ENCODE measurements at regions not wholly inside any gene's neighbourhood (a gene's known extent, or its start where the extent isn't known, plus 50 kb on each side); places are given as distances from the start of the nearest gene placed in this dataset.

- H2BK120ac ChIP-seq (ENCODE audit: low read depth, low read length): no peak overlapping the region
- no peak overlapping the region for H2BK12ac ChIP-seq (ENCODE audit: low read length)
- H3K27me3 ChIP-seq (ENCODE audit: control insufficient read depth in 3 of 3, insufficient read depth in 3 of 3, low read depth in 1 of 3, low read length in 3 of 3): no peaks in the 10 kb centered on the region
- H3K9me3 ChIP-seq (replicated peaks in 1 of 2; ENCODE audit: control insufficient read depth in 2 of 2, insufficient read depth in 1 of 2, low read depth in 1 of 2, low read length in 2 of 2): peaks cover 0 to 2% of the 10 kb centered on the region in 2 donors
- no peak overlapping the region for H3K4me3 ChIP-seq (ENCODE audit: low read length in 2 of 2)
- H3K36me3 ChIP-seq (replicated peaks in 1 of 2; ENCODE audit: control insufficient read depth in 2 of 2, insufficient read depth in 2 of 2, low read length in 2 of 2): no peaks in the 10 kb centered on the region
- no peak overlapping the region for H3K18ac ChIP-seq (ENCODE audit: low read length)
- H3K4me2 ChIP-seq (ENCODE audit: insufficient read depth, low read length, poor library complexity, severe bottlenecking): no peak overlapping the region
- H2BK15ac ChIP-seq (ENCODE audit: low read length): no peak overlapping the region
- H2AK5ac ChIP-seq (ENCODE audit: low read depth, low read length): no peak overlapping the region
- no peak overlapping the region for H2BK5ac ChIP-seq (ENCODE audit: low read length)
- no peak overlapping the region for H3K14ac ChIP-seq (ENCODE audit: low read length)
- peak overlapping the region; percentile 35 for H2AFZ ChIP-seq (ENCODE audit: low read length)
- no CpG with 5 or more reads among the region's 8 CpGs for WGBS, 2 donors (ENCODE audit: extremely low coverage in 2 of 2, insufficient read length in 2 of 2, insufficient replicate concordance in 1 of 2)
- DNase-seq (ENCODE audit: low spot score): no peak
- no peak overlapping the region for H3K27ac ChIP-seq (replicated peaks; ENCODE audit: low read length)
- no peaks in the 10 kb centered on the region for H3K79me1 ChIP-seq (ENCODE audit: low read depth, low read length)
- H3K4me1 ChIP-seq (ENCODE audit: control insufficient read depth in 2 of 2, insufficient read depth in 1 of 2, low read depth in 1 of 2, low read length in 2 of 2): peaks cover 0 to 6% of the 10 kb centered on the region in 2 donors
- H3K9ac ChIP-seq (ENCODE audit: low read depth, low read length, poor library complexity): no peak overlapping the region
- no peak overlapping the region for H4K91ac ChIP-seq (ENCODE audit: low read depth, low read length, poor library complexity)
- H4K8ac ChIP-seq (ENCODE audit: low read depth, low read length): no peak overlapping the region
- no peak overlapping the region for H3K23ac ChIP-seq (ENCODE audit: low read depth, low read length, poor library complexity)
- no peak overlapping the region for H3K4ac ChIP-seq (ENCODE audit: low read length)
Observed at GRCh38 chr17:77649717-77650211, 308.7 kb upstream of the TNRC6C start.

GRCh38 chr17:77651988-77652387, 306.5 kb upstream of the TNRC6C start:
- Histone ChIP-seq H3K27ac (replicated peaks; ENCODE audit: low read length) (no peak overlapping the region), H3K23ac (ENCODE audit: low read depth, low read length, poor library complexity) (no peak overlapping the region), H3K27me3 (ENCODE audit: control insufficient read depth in 3 of 3, insufficient read depth in 3 of 3, low read depth in 1 of 3, low read length in 3 of 3) (no peaks in the 10 kb centered on the region), H4K8ac (ENCODE audit: low read depth, low read length) (no peak overlapping the region), H3K9me3 (replicated peaks in 1 of 2; ENCODE audit: control insufficient read depth in 2 of 2, insufficient read depth in 1 of 2, low read depth in 1 of 2, low read length in 2 of 2) (peaks cover 0 to 2% of the 10 kb centered on the region in 2 donors), H3K36me3 (replicated peaks in 1 of 2; ENCODE audit: control insufficient read depth in 2 of 2, insufficient read depth in 2 of 2, low read length in 2 of 2) (no peaks in the 10 kb centered on the region), H3K9ac (ENCODE audit: low read depth, low read length, poor library complexity) (no peak overlapping the region), H3K18ac (ENCODE audit: low read length) (no peak overlapping the region), H2BK15ac (ENCODE audit: low read length) (no peak overlapping the region), H3K4me1 (ENCODE audit: control insufficient read depth in 2 of 2, insufficient read depth in 1 of 2, low read depth in 1 of 2, low read length in 2 of 2) (no peaks in the 10 kb centered on the region), H3K14ac (ENCODE audit: low read length) (no peak overlapping the region), H2AFZ (ENCODE audit: low read length) (no peak overlapping the region), H3K4me2 (ENCODE audit: insufficient read depth, low read length, poor library complexity, severe bottlenecking) (no peak overlapping the region), H2AK5ac (ENCODE audit: low read depth, low read length) (no peak overlapping the region), H2BK12ac (ENCODE audit: low read length) (no peak overlapping the region), H3K79me1 (ENCODE audit: low read depth, low read length) (no peaks in the 10 kb centered on the region), H3K4me3 (ENCODE audit: low read length in 2 of 2) (no peak overlapping the region), H2BK5ac (ENCODE audit: low read length) (no peak overlapping the region), H3K4ac (ENCODE audit: low read length) (no peak overlapping the region), H2BK120ac (ENCODE audit: low read depth, low read length) (no peak overlapping the region), H4K91ac (ENCODE audit: low read depth, low read length, poor library complexity) (no peak overlapping the region)
- no peak for DNase-seq (ENCODE audit: low spot score)
- WGBS, 2 donors (ENCODE audit: extremely low coverage in 2 of 2, insufficient read length in 2 of 2, insufficient replicate concordance in 1 of 2): no CpG with 5 or more reads among the region's 4 CpGs

DNA sequence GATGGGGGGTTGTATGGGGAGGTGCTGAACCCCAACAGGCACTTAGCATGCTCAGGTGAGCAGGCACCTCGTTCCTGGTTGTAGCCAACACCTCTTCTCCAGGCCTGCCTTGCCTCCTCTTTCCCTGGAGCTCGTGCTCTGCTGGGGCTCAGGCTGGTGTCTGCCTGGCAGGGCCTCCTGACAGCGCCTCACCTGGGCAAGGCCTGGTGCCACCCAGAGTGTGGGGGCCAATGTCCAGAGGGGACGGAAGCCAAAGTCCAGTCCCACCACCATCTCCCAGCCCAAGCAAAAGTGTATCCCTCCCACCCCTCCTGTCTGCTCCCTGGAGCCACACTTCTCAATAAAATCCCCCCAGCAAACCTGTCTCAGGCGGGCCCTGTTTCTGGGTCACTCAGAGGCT, 304.2 kb upstream of the TNRC6C start:
- Histone ChIP-seq H3K9me3 (replicated peaks in 1 of 2; ENCODE audit: control insufficient read depth in 2 of 2, insufficient read depth in 1 of 2, low read depth in 1 of 2, low read length in 2 of 2) (peaks cover 0 to 2% of the 10 kb centered on the region in 2 donors), H2BK12ac (ENCODE audit: low read length) (no peak overlapping the region), H3K4me3 (ENCODE audit: low read length in 2 of 2) (no peak overlapping the region), H2AK5ac (ENCODE audit: low read depth, low read length) (no peak overlapping the region), H3K9ac (ENCODE audit: low read depth, low read length, poor library complexity) (no peak overlapping the region), H2BK15ac (ENCODE audit: low read length) (no peak overlapping the region), H3K27ac (replicated peaks; ENCODE audit: low read length) (no peak overlapping the region), H3K14ac (ENCODE audit: low read length) (no peak overlapping the region), H3K23ac (ENCODE audit: low read depth, low read length, poor library complexity) (no peak overlapping the region), H3K36me3 (replicated peaks in 1 of 2; ENCODE audit: control insufficient read depth in 2 of 2, insufficient read depth in 2 of 2, low read length in 2 of 2) (no peaks in the 10 kb centered on the region), H2BK5ac (ENCODE audit: low read length) (no peak overlapping the region), H3K4me2 (ENCODE audit: insufficient read depth, low read length, poor library complexity, severe bottlenecking) (no peak overlapping the region), H3K18ac (ENCODE audit: low read length) (no peak overlapping the region), H4K91ac (ENCODE audit: low read depth, low read length, poor library complexity) (no peak overlapping the region), H3K4me1 (ENCODE audit: control insufficient read depth in 2 of 2, insufficient read depth in 1 of 2, low read depth in 1 of 2, low read length in 2 of 2) (no peaks in the 10 kb centered on the region), H2BK120ac (ENCODE audit: low read depth, low read length) (no peak overlapping the region), H3K79me1 (ENCODE audit: low read depth, low read length) (no peaks in the 10 kb centered on the region), H3K4ac (ENCODE audit: low read length) (no peak overlapping the region), H3K27me3 (ENCODE audit: control insufficient read depth in 3 of 3, insufficient read depth in 3 of 3, low read depth in 1 of 3, low read length in 3 of 3) (no peaks in the 10 kb centered on the region), H2AFZ (ENCODE audit: low read length) (no peak overlapping the region), H4K8ac (ENCODE audit: low read depth, low read length) (no peak overlapping the region)
- DNase-seq (ENCODE audit: low spot score): no peak
- no CpG with 5 or more reads among the region's 5 CpGs for WGBS, 2 donors (ENCODE audit: extremely low coverage in 2 of 2, insufficient read length in 2 of 2, insufficient replicate concordance in 1 of 2)

GRCh38 chr17:77654850-77655249, 303.7 kb upstream of the TNRC6C start:
- Histone ChIP-seq H3K36me3 (replicated peaks in 1 of 2; ENCODE audit: control insufficient read depth in 2 of 2, insufficient read depth in 2 of 2, low read length in 2 of 2) (no peaks in the 10 kb centered on the region), H2AFZ (ENCODE audit: low read length) (no peak overlapping the region), H3K4me3 (ENCODE audit: low read length in 2 of 2) (no peak overlapping the region), H4K91ac (ENCODE audit: low read depth, low read length, poor library complexity) (no peak overlapping the region), H3K27me3 (ENCODE audit: control insufficient read depth in 3 of 3, insufficient read depth in 3 of 3, low read depth in 1 of 3, low read length in 3 of 3) (no peaks in the 10 kb centered on the region), H4K8ac (ENCODE audit: low read depth, low read length) (no peak overlapping the region), H3K18ac (ENCODE audit: low read length) (no peak overlapping the region), H3K4me2 (ENCODE audit: insufficient read depth, low read length, poor library complexity, severe bottlenecking) (no peak overlapping the region), H3K27ac (replicated peaks; ENCODE audit: low read length) (no peak overlapping the region), H3K14ac (ENCODE audit: low read length) (no peak overlapping the region), H3K4me1 (ENCODE audit: control insufficient read depth in 2 of 2, insufficient read depth in 1 of 2, low read depth in 1 of 2, low read length in 2 of 2) (no peaks in the 10 kb centered on the region), H3K23ac (ENCODE audit: low read depth, low read length, poor library complexity) (no peak overlapping the region), H3K79me1 (ENCODE audit: low read depth, low read length) (no peaks in the 10 kb centered on the region), H2BK15ac (ENCODE audit: low read length) (no peak overlapping the region), H3K9ac (ENCODE audit: low read depth, low read length, poor library complexity) (no peak overlapping the region), H3K4ac (ENCODE audit: low read length) (no peak overlapping the region), H2BK12ac (ENCODE audit: low read length) (no peak overlapping the region), H2BK5ac (ENCODE audit: low read length) (no peak overlapping the region), H3K9me3 (replicated peaks in 1 of 2; ENCODE audit: control insufficient read depth in 2 of 2, insufficient read depth in 1 of 2, low read depth in 1 of 2, low read length in 2 of 2) (peaks cover 0 to 2% of the 10 kb centered on the region in 2 donors), H2BK120ac (ENCODE audit: low read depth, low read length) (no peak overlapping the region), H2AK5ac (ENCODE audit: low read depth, low read length) (no peak overlapping the region)
- no CpG with 5 or more reads among the region's 13 CpGs for WGBS, 2 donors (ENCODE audit: extremely low coverage in 2 of 2, insufficient read length in 2 of 2, insufficient replicate concordance in 1 of 2)
- DNase-seq (ENCODE audit: low spot score): no peak
